ENCODE measurements at regions not wholly inside any gene's neighbourhood (a gene's known extent, or its start where the extent isn't known, plus 50 kb on each side); places are given as distances from the start of the nearest gene placed in this dataset.

GRCh38 chr5:78720997-78721396 is 72.4 kb upstream of the LHFPL2 start:
- H3K27ac Mint-ChIP-seq, result no peak overlapping the region
- H3K9me3 Mint-ChIP-seq, result no peaks in the 10 kb centered on the region
- no peak overlapping the region for H3K4me3 Mint-ChIP-seq
- POLR2A ChIA-PET, result no interaction called here
- no peak for TF ChIP-seq CTCF (IDR thresholded peaks at IDR 0.05)
- H3K9me3 ChIP-seq (ENCODE audit: control insufficient read depth in 1 of 2, insufficient read depth in 1 of 2, low read length in 2 of 2), result no peaks in the 10 kb centered on the region
- H3K36me3 ChIP-seq (ENCODE audit: insufficient read depth, low read length), result no peaks in the 10 kb centered on the region
- DNase-seq (no peak), ATAC-seq (ENCODE audit: poor library complexity) (no peak)
- H3K4me3 ChIP-seq (ENCODE audit: low read length), result no peak overlapping the region
- no peaks in the 10 kb centered on the region for H3K36me3 Mint-ChIP-seq (ENCODE audit: low read depth)
- no peaks in the 10 kb centered on the region for H3K4me1 ChIP-seq (ENCODE audit: insufficient read depth, low read length)
- CTCF ChIA-PET, result interaction anchor here (0.6 kb wide), 1 partner anchor 962 kb away, joined by 4 read pairs; no protein-coding TSS in a partner anchor
- no peaks in the 10 kb centered on the region for H3K27me3 Mint-ChIP-seq
- H3K27me3 ChIP-seq (ENCODE audit: control insufficient read depth in 1 of 2, insufficient read depth in 2 of 2, low read length in 2 of 2), result no peaks in the 10 kb centered on the region
- intact Hi-C loops (cut with DNase I, micrococcal nuclease), result no loop called here
- no peaks in the 10 kb centered on the region for H3K4me1 Mint-ChIP-seq (ENCODE audit: low read depth)
- H3K27ac ChIP-seq (ENCODE audit: low read depth in 1 of 2, low read length in 2 of 2), result no peak overlapping the region

- no peak overlapping the region for H3K4me3 ChIP-seq (ENCODE audit: low read length)
- POLR2A ChIA-PET, result no interaction called here
Observed at GRCh38 chr5:78720227-78720985, 71.8 kb upstream of the LHFPL2 start.

GRCh38 chr5:78719504-78720219 is 71.1 kb upstream of the LHFPL2 start:
- Histone ChIP-seq H3K4me1 (ENCODE audit: insufficient read depth, low read length) (no peaks in the 10 kb centered on the region), H3K27me3 (ENCODE audit: control insufficient read depth in 1 of 2, insufficient read depth in 2 of 2, low read length in 2 of 2) (no peaks in the 10 kb centered on the region), H3K9me3 (ENCODE audit: control insufficient read depth in 1 of 2, insufficient read depth in 1 of 2, low read length in 2 of 2) (no peaks in the 10 kb centered on the region), H3K4me3 (ENCODE audit: low read length) (no peak overlapping the region), H3K36me3 (ENCODE audit: insufficient read depth, low read length) (no peaks in the 10 kb centered on the region), H3K27ac (ENCODE audit: low read depth in 1 of 2, low read length in 2 of 2) (no peak overlapping the region)
- H3K4me1 Mint-ChIP-seq (ENCODE audit: low read depth), result no peaks in the 10 kb centered on the region
- intact Hi-C loops (cut with DNase I, micrococcal nuclease), result no loop called here
- no peaks in the 10 kb centered on the region for H3K36me3 Mint-ChIP-seq (ENCODE audit: low read depth)
- CTCF ChIA-PET, result interaction anchor here (0.7 kb wide), 1 partner anchor 667 kb away, joined by 3 read pairs; no protein-coding TSS in a partner anchor
- POLR2A ChIA-PET, result no interaction called here
- H3K27me3 Mint-ChIP-seq, result no peaks in the 10 kb centered on the region
- TF ChIP-seq CTCF (IDR thresholded peaks at IDR 0.05), result no peak
- H3K9me3 Mint-ChIP-seq, result no peaks in the 10 kb centered on the region
- no peak overlapping the region for H3K27ac Mint-ChIP-seq
- H3K4me3 Mint-ChIP-seq, result no peak overlapping the region
- ATAC-seq (ENCODE audit: poor library complexity) (no peak), DNase-seq (no peak)

More at GRCh38 chr5:78720227-78720985, 71.8 kb upstream of the LHFPL2 start:
- Mint-ChIP-seq H3K27me3 (no peaks in the 10 kb centered on the region), H3K9me3 (no peaks in the 10 kb centered on the region), H3K36me3 (ENCODE audit: low read depth) (no peaks in the 10 kb centered on the region), H3K27ac (no peak overlapping the region), H3K4me1 (ENCODE audit: low read depth) (no peaks in the 10 kb centered on the region), H3K4me3 (no peak overlapping the region)
- no peaks in the 10 kb centered on the region for H3K27me3 ChIP-seq (ENCODE audit: control insufficient read depth in 1 of 2, insufficient read depth in 2 of 2, low read length in 2 of 2)
- no peak overlapping the region for H3K27ac ChIP-seq (ENCODE audit: low read depth in 1 of 2, low read length in 2 of 2)
- no peak for TF ChIP-seq CTCF (IDR thresholded peaks at IDR 0.05)
- ATAC-seq (ENCODE audit: poor library complexity) (no peak), DNase-seq (no peak)
- no peaks in the 10 kb centered on the region for H3K36me3 ChIP-seq (ENCODE audit: insufficient read depth, low read length)
- intact Hi-C loops (cut with DNase I, micrococcal nuclease), result no loop called here
- CTCF ChIA-PET, result no interaction called here
- H3K4me1 ChIP-seq (ENCODE audit: insufficient read depth, low read length), result no peaks in the 10 kb centered on the region
- no peaks in the 10 kb centered on the region for H3K9me3 ChIP-seq (ENCODE audit: control insufficient read depth in 1 of 2, insufficient read depth in 1 of 2, low read length in 2 of 2)
